OCI-LY1 (cell line): ENCODE measurements at regions not wholly inside any gene's neighbourhood (a gene's known extent, or its start where the extent isn't known, plus 50 kb on each side); places are given as distances from the start of the nearest gene placed in this dataset.
A peak's percentile ranks its signal among the peaks of the same experiment; 100 is the strongest.

Source experiments
- H2AFZ ChIP-seq: fragments of 200-600 bp; sonication (generic), shearing (Covaris generic); 2 replicates; pipeline ENCODE4 v1.6.0; 2014; ENCODE audit warnings: antibody characterized with exemption, mild to moderate bottlenecking, low read length
- H3F3A ChIP-seq: fragments of 200-600 bp; sonication (generic), shearing (Covaris generic); 2 replicates; pipeline ENCODE4 v1.6.0; 2014; ENCODE audit warnings: mild to moderate bottlenecking, antibody characterized with exemption, low read length, moderate library complexity; ENCODE audit not compliant: insufficient read depth
- H3K27ac ChIP-seq: fragments of 200-600 bp; sonication (generic); 2 replicates; pipeline ENCODE4 v1.5.1; 2014; ENCODE audit warnings: low read length, mixed run types, mild to moderate bottlenecking, low read depth; ENCODE audit not compliant: poor library complexity, severe bottlenecking
- H3K27me3 ChIP-seq: fragments of 200-600 bp; sonication (generic); 2 replicates; pipeline ENCODE4 v1.6.0; 2014; ENCODE audit warnings: antibody characterized with exemption, mild to moderate bottlenecking, low read length, moderate library complexity; ENCODE audit not compliant: insufficient read depth
- H3K36me3 ChIP-seq: fragments of 200-600 bp; sonication (generic); 2 replicates; pipeline ENCODE4 v1.6.1; 2014; ENCODE audit warnings: mild to moderate bottlenecking, antibody characterized with exemption, low read length, moderate library complexity, mixed read lengths; ENCODE audit not compliant: insufficient read depth
- H3K4me1 ChIP-seq: fragments of 200-600 bp; sonication (generic); 2 replicates; pipeline ENCODE4 v1.5.1; 2014; ENCODE audit warnings: mild to moderate bottlenecking, low read length, moderate library complexity; ENCODE audit not compliant: insufficient read depth, severe bottlenecking
- H3K4me2 ChIP-seq: fragments of 200-600 bp; sonication (generic), shearing (Covaris generic); 2 replicates; pipeline ENCODE4 v1.6.1; 2014; ENCODE audit warnings: low read length
- H3K4me3 ChIP-seq: fragments of 200-600 bp; sonication (generic); 2 replicates; pipeline ENCODE4 v1.5.1; 2014; ENCODE audit warnings: low read length, low read depth, mild to moderate bottlenecking, mixed read lengths; ENCODE audit not compliant: poor library complexity, severe bottlenecking
- H3K79me2 ChIP-seq: fragments of 200-600 bp; shearing (Covaris generic); 2 replicates; pipeline ENCODE4 v1.6.1; 2016; ENCODE audit warnings: mixed run types, low read length, mixed read lengths; ENCODE audit not compliant: insufficient read depth
- H3K9ac ChIP-seq: fragments of 200-600 bp; sonication (generic), shearing (Covaris generic); 2 replicates; pipeline ENCODE4 v1.6.1; 2014; ENCODE audit warnings: mild to moderate bottlenecking, low read length, mixed read lengths
- H3K9me2 ChIP-seq: fragments of 200-600 bp; sonication (generic), shearing (Covaris generic); 2 replicates; pipeline ENCODE4 v1.6.1; 2014; ENCODE audit warnings: low read depth, mild to moderate bottlenecking, low read length, mixed read lengths
- H3K9me3 ChIP-seq: fragments of 200-600 bp; shearing (Covaris generic); 2 replicates; pipeline ENCODE4 v1.6.1; 2014; ENCODE audit warnings: low read length, mixed read lengths
- H4K20me1 ChIP-seq: fragments of 200-600 bp; sonication (generic), shearing (Covaris generic); 2 replicates; pipeline ENCODE4 v1.6.0; 2016; ENCODE audit warnings: mild to moderate bottlenecking, low read length; ENCODE audit not compliant: insufficient read depth
- CTCF ChIP-seq: fragments of 200-600 bp; sonication (generic), shearing (Covaris generic); IDR thresholded peaks from 2 replicates; pipeline ENCODE4 v1.5.1; 2017; ENCODE audit warnings: mild to moderate bottlenecking, antibody characterized with exemption, low read length, moderate library complexity, mixed read lengths
- EZH2 ChIP-seq: fragments of 200-600 bp; sonication (generic), shearing (Covaris generic); IDR thresholded peaks from 2 replicates; pipeline ENCODE4 v1.8.0; 2017; ENCODE audit warnings: borderline replicate concordance, mixed run types, mild to moderate bottlenecking, antibody characterized with exemption, low read length, moderate library complexity, mixed read lengths

DNA sequence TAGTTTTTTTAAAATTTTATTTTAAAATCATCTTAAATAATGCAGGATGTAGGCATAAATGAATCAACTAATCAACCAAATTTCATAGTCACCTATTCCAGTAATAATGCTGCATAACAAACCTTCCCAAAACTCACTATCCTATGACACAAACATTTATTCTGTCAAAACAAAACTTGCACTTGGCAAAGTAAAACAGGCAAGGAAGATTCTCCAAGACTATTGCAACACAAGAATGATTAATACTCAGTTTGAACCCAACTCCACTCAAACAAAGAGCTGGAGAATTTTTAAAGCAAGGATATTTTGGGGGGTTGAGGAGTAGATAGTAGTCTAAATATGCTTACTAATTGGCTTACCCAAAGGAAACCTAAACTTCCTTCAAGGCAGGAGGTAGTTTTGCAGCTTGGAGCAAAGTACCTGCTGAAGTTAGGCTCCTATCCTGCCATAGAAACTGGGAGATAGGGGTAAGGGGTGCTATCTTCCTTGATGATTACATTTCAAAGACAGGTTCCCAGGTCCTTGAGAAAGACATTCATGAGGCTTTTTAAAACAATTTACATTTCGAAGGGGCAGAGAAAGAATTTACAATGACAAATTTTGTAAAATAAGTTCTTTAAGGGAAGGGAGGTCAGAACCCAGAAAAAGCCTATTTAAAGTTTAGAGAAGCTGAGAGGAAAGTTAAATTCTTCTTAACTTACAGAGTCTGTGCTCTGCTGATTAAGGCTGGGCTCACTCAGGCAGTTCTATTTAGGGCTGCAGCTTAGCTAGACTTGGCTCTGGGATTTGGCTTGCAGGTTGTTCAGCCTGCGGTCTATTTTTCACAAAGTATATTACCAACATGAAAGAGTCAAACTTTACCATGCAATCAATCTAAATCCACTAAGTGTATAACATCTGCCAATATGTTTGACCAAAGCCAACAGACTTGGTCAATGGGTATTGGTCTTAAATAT, 549.0 kb downstream of the KCTD12 start:
- H3K9me3 ChIP-seq, result no peaks in the 10 kb centered on the region
- H3K9ac ChIP-seq, result no peak overlapping the region
- no peaks in the 10 kb centered on the region for H3K9me2 ChIP-seq
- TF ChIP-seq EZH2, result no peak
- H3K4me3 ChIP-seq, result no peak overlapping the region
- H3K4me1 ChIP-seq, result peaks cover 49% of the 10 kb centered on the region
- H3K27me3 ChIP-seq, result no peaks in the 10 kb centered on the region
- H4K20me1 ChIP-seq, result no peaks in the 10 kb centered on the region
- H3F3A ChIP-seq, result no peaks in the 10 kb centered on the region
- no peak overlapping the region for H3K4me2 ChIP-seq
- H3K36me3 ChIP-seq, result no peaks in the 10 kb centered on the region
- no peaks in the 10 kb centered on the region for H3K79me2 ChIP-seq
- H2AFZ ChIP-seq, result no peak overlapping the region
- peak overlapping the region; percentile 7 for H3K27ac ChIP-seq

- no peak for TF ChIP-seq EZH2
- TF ChIP-seq CTCF, result no peak
- no peaks in the 10 kb centered on the region for H3K9me3 ChIP-seq
- no peaks in the 10 kb centered on the region for H3K9me2 ChIP-seq
- H3K4me2 ChIP-seq, result no peak overlapping the region
- no peaks in the 10 kb centered on the region for H4K20me1 ChIP-seq
- H3K9ac ChIP-seq, result no peak overlapping the region
- H3K4me1 ChIP-seq, result peaks cover 53% of the 10 kb centered on the region
- no peaks in the 10 kb centered on the region for H3F3A ChIP-seq
- no peak overlapping the region for H3K27ac ChIP-seq
- no peaks in the 10 kb centered on the region for H3K36me3 ChIP-seq
- H3K79me2 ChIP-seq, result no peaks in the 10 kb centered on the region
- no peaks in the 10 kb centered on the region for H3K27me3 ChIP-seq
- no peak overlapping the region for H2AFZ ChIP-seq
- no peak overlapping the region for H3K4me3 ChIP-seq
These were observed 550.7 kb downstream of the KCTD12 start for GRCh38 chr13:76335463-76335862.

- Histone ChIP-seq H2AFZ (no peak overlapping the region), H3K9me2 (no peaks in the 10 kb centered on the region), H3K79me2 (no peaks in the 10 kb centered on the region), H3K9me3 (no peaks in the 10 kb centered on the region), H3K4me3 (no peak overlapping the region), H4K20me1 (no peaks in the 10 kb centered on the region), H3K9ac (no peak overlapping the region), H3K27me3 (no peaks in the 10 kb centered on the region), H3K27ac (no peak overlapping the region), H3F3A (no peaks in the 10 kb centered on the region), H3K36me3 (no peaks in the 10 kb centered on the region), H3K4me2 (no peak overlapping the region), H3K4me1 (peaks cover 31% of the 10 kb centered on the region)
- TF ChIP-seq EZH2 (no peak), CTCF (no peak)
These were observed 554.1 kb downstream of the KCTD12 start for GRCh38 chr13:76331943-76332712.
